ENCODE measurements at regions not wholly inside any gene's neighbourhood (a gene's known extent, or its start where the extent isn't known, plus 50 kb on each side); places are given as distances from the start of the nearest gene placed in this dataset.

DNA sequence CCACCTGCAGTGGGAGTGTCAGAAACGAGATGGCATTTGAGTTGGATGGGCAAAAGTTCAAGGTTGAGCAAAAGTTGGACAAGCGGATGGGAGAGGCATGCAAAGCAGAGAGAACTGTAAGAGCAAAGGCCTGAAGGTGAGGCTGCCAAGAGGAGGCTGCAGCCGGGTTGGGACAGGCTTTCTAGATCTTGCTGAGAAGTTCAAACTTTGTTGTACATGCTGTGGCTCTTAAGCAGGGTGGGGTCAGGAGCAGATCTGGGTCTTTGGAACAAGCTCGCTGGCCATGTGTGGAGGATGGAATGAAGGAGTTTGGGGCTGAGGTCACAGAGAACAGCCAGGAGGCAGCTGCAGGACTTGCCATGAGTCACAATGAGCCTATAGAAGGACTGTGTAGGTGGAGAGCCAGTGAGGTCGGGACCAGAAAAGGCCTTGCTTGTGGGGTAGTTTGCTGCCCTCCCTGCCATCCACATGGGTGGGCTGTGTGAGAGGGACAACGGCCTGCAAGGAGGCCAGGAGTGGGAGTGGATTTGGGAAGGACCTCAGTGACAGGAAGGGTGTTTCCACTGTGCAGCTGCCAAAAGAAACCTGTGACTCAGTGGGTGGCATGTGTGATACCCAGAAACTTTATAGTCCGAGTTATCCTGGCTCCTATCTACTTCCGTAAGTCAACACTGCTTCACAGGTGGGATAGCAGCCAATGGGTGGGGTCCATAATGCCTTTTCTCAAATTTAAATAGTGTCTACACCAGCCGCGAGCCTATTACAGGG, 210.4 kb downstream of the MID1IP1 start:
- DNase-seq (ENCODE audit: low spot score) (no peak), ATAC-seq (ENCODE audit: low FRiP score) (no peak)
- TF ChIP-seq, protein P1, sequence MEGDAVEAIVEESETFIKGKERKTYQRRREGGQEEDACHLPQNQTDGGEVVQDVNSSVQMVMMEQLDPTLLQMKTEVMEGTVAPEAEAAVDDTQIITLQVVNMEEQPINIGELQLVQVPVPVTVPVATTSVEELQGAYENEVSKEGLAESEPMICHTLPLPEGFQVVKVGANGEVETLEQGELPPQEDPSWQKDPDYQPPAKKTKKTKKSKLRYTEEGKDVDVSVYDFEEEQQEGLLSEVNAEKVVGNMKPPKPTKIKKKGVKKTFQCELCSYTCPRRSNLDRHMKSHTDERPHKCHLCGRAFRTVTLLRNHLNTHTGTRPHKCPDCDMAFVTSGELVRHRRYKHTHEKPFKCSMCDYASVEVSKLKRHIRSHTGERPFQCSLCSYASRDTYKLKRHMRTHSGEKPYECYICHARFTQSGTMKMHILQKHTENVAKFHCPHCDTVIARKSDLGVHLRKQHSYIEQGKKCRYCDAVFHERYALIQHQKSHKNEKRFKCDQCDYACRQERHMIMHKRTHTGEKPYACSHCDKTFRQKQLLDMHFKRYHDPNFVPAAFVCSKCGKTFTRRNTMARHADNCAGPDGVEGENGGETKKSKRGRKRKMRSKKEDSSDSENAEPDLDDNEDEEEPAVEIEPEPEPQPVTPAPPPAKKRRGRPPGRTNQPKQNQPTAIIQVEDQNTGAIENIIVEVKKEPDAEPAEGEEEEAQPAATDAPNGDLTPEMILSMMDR (IDR thresholded peaks at IDR 0.05), result no peak

DNA sequence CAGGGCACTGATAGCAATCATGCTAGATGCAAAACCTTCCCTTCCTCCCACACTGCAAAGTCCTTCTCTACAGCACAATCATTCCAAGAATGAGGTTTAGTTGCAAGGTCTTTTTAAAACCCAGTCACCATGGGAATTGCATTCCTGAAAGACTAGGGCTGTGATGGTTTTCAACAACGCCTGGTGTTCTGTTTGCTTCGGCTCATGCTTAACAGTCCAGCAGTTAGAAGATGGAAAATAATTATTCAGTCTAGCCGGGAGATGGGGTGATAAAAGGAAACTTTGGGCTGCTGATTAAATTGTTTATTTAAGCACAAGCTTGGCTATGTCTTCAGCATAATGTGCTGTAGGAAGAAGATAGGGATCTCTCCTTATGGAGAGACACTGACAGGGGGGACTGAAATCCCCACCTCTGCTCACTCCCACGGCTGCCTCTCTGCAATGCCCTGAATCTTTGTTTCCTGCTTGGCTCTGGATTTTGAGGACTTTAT, 211.4 kb downstream of the MID1IP1 start:
- TF ChIP-seq, protein P1 (IDR thresholded peaks at IDR 0.05), result no peak
- ATAC-seq (ENCODE audit: low FRiP score) (no peak), DNase-seq (ENCODE audit: low spot score) (no peak)

DNA sequence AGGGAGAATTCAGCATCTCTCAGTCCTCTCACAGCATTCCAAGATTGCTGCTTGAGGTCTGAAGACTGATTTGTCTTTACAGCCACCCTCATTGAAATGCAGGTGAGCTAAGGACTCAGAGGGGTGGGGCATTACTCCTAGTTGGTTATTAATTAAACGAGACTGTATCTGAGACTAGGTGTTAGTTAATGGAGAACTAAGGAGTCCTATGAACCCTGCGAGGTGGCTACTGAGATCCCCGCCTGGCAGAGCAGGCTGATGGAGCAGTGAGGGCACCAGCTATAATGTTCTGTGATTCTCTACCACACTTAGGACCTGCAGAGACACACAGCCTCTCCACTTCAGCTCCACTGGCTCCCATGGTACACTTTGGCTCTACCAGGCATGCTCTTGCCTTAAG, 215.3 kb downstream of the MID1IP1 start:
- ATAC-seq (ENCODE audit: low FRiP score), result no peak
- TF ChIP-seq, protein P1 (IDR thresholded peaks at IDR 0.05), result no peak
- no peak for DNase-seq (ENCODE audit: low spot score)

DNA sequence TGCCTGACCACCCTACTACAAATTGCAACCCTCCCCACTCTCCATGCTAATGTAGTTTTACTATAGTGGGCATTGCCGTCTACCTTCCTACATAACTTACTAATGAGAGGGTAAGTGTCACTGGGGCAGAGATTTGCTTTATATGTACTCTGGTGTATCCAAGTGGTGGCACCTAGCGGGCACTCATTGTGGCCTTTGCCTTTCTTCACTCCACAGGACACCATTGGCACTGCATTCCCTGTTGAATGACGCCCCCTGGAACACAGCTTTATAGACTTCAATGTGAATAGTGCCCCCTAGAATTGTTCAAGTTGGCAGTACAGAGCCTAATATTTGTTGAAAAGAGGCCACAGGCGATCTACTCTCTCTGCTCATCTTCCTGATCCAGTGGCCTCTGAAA, 215.8 kb downstream of the MID1IP1 start:
- DNase-seq (ENCODE audit: low spot score) (no peak), ATAC-seq (ENCODE audit: low FRiP score) (no peak)
- TF ChIP-seq, protein P1 (IDR thresholded peaks at IDR 0.05), result no peak

DNA sequence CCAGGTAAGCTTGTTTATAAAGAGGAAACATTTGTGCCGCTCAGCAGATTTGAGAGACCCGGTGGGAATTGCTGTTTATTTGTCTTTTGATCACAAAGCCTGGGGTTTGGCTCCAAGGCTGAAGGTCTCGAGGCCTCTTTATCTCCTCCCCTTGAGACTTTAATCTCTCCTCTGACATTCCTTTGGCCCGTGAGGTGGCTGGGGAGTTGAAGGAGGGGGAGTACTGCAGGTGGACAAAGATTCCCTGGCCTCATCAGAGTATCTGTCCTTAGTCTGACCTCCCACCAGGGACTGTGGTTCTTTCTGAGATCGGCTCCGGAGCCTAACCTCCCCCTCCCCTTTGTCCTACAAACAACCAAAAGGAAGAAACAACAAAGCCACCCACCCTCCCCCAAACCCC, 216.5 kb downstream of the MID1IP1 start:
- TF ChIP-seq, protein P1 (IDR thresholded peaks at IDR 0.05), result no peak
- ATAC-seq (ENCODE audit: low FRiP score) (no peak), DNase-seq (ENCODE audit: low spot score) (no peak)

DNA sequence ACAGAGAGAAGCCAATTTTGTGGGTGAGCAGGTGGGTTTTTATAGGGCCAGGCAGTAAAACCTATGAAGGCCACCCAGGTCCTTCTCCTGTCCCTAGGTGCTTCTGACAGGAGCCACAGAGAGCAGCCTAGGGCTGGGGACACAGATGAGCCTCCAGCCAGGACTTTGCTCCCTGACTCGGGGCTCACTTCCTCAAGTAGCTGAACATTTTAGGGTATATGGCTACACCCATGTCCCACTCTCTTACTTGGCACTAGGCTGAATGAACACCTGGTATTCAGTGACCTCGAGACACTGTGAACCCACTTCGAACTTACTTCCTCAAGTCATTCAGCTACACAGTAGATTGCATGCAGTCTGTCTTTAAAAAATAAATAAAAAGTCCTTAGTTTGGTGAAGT, 217.3 kb downstream of the MID1IP1 start:
- TF ChIP-seq, protein P1 (IDR thresholded peaks at IDR 0.05), result no peak
- DNase-seq (ENCODE audit: low spot score) (no peak), ATAC-seq (ENCODE audit: low FRiP score) (no peak)

DNA sequence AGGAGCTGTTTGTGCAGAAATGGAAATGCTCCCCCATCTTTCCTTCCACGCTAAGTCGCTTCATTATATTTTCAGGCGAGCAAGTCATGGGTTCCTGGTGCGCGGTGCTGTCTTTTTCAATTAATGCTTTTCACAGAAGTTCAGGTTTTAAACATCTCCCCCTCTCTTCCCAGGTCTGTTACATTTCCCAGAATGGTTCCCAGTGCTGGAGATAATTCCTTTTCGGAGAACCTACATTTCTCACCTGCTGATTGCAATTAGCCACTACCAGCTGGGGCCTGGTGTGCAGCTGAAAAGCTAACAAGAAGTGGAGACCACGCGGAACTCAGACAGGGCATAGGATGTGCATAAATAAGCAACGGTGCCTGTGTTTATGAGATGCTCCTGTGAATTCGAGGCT, 217.8 kb downstream of the MID1IP1 start:
- DNase-seq (ENCODE audit: low spot score) (no peak), ATAC-seq (ENCODE audit: low FRiP score) (no peak)
- TF ChIP-seq, protein P1 (IDR thresholded peaks at IDR 0.05), result no peak
